Ishikawa (cell line): ENCODE measurements at regions not wholly inside any gene's neighbourhood (a gene's known extent, or its start where the extent isn't known, plus 50 kb on each side); places are given as distances from the start of the nearest gene placed in this dataset.

Experiments used
- CEBPB ChIP-seq: IDR thresholded peaks from 2 replicates; pipeline ENCODE4 v1.6.1; 2012
- CREB1 ChIP-seq: IDR thresholded peaks from 2 replicates; pipeline ENCODE4 v1.6.1; 2012; ENCODE audit warnings: low read depth
- EGR1 ChIP-seq: IDR thresholded peaks from 2 replicates; pipeline ENCODE4 v1.6.1; 2012
- EP300 ChIP-seq: IDR thresholded peaks from 2 replicates; pipeline ENCODE4 v1.6.1; 2012; ENCODE audit warnings: borderline replicate concordance
- FOXM1 ChIP-seq: IDR thresholded peaks from 2 replicates; pipeline ENCODE4 v1.6.1; 2012; ENCODE audit warnings: low read depth, borderline replicate concordance
- RAD21 ChIP-seq: IDR thresholded peaks from 2 replicates; pipeline ENCODE4 v1.6.1; 2012; ENCODE audit warnings: low read depth
- REST ChIP-seq: IDR thresholded peaks from 2 replicates; pipeline ENCODE4 v1.6.1; 2012; ENCODE audit warnings: low read depth, mild to moderate bottlenecking
- TAF1 ChIP-seq: IDR thresholded peaks from 2 replicates; pipeline ENCODE4 v1.6.1; 2012; ENCODE audit warnings: low read depth, mild to moderate bottlenecking
- USF1 ChIP-seq: IDR thresholded peaks from 2 replicates; pipeline ENCODE4 v1.6.1; 2012
- YY1 ChIP-seq: IDR thresholded peaks from 2 replicates; pipeline ENCODE4 v1.6.1; 2012; ENCODE audit warnings: low read depth

GRCh38 chr12:91551242-91551641 is 368.6 kb upstream of the DCN start:
- TF ChIP-seq FOXM1 (no peak), EP300 (no peak), TAF1 (no peak), RAD21 (no peak), CEBPB (no peak), EGR1 (no peak), YY1 (no peak), REST (no peak), CREB1 (no peak), USF1 (no peak)
